ENCODE measurements at regions not wholly inside any gene's neighbourhood (a gene's known extent, or its start where the extent isn't known, plus 50 kb on each side); places are given as distances from the start of the nearest gene placed in this dataset.
A peak's percentile ranks its signal among the peaks of the same experiment; 100 is the strongest.

DNA sequence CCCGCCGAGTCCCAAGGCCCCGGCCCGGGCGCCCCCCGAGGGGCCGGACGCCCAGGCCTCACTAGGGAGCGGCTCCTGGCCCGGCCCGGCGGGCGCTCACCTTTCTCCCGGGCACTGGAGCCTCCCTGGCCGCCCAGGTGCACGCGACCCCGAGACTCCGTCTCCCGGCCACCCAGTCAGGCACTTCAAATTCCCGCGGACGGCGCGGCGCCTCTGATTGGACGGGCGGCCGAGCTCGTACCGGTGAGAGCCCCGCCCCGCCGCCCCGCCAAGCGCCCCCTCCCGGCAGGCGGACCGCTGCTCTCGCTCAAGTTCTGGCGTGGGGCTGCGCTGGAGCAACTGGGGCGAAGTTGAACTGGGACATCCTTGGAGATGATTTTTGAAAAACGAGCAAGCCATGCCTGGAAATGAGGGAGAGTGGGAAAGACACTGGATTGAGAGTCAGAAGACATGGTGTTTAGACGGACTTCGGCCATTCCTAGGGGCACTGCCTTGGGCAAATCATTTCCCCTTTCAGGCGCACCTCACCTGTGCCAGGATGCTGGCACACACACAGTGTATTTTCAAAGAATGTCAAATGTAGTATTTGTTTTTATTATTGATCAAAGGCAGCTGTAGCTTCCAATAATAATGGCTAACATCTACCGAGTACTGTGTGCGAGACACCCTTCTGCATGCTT is 485.3 kb downstream of the UQCRFS1 start:
- Histone ChIP-seq H3K9ac (ENCODE audit: low read length) (no peak overlapping the region), H3K4me1 (ENCODE audit: control insufficient read depth, insufficient read depth, low read length) (no peaks in the 10 kb centered on the region), H3K36me3 (ENCODE audit: control insufficient read depth, insufficient read depth, low read length, severe bottlenecking) (no peaks in the 10 kb centered on the region), H3K4me3 (ENCODE audit: low read length) (peak overlapping the region; percentile 8), H3K27me3 (replicated peaks; ENCODE audit: control insufficient read depth, insufficient read depth, low read length) (peaks cover 52% of the 10 kb centered on the region), H3K9me3 (ENCODE audit: control insufficient read depth, low read length) (no peaks in the 10 kb centered on the region)
- peak; percentile 62 for DNase-seq (ENCODE audit: low read depth)

DNA sequence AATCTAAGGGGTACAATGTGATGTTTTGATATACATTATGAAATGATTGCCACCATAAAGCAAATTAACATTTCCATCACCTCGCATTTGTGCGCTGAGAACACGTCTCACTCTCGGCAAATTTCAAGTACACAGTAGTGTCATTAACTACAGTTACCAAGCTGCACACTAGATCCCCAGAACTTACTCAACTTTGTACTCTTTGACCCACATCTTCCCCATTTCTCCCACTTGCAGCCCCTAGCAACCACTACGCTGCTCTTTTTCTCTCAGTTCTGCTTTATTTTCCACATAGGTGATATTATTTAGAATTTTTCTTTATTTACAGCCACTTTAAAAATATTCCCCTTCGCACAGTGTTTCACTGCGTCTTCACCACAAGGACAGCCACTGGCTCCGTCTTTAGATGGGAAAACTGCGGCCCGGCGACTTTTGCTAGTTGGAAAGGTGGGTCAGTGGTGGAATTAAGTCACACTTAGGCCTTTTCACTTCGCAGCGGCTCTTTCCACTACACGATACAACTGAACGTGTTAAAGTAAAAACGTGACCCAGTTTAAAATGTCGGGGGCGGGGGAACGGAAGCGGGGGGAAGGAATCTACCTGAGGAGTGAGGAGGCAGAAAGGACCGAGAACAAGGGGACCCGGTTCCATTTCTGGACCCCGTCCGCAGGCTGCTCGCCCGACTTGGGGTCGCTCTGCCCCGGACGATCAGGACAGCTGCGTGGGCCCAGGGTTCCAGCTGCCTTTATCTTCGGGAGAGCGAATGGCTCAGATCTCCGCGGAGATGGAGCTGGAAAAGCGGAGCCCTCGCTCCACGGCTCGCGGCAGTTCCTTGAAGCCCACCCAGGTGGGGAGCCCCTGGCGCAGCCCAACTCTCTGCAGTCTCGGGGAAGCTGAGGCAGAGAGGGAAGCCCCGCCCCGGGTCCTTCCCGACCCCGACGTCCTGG is 486.1 kb downstream of the UQCRFS1 start:
- peaks cover 47% of the 10 kb centered on the region for H3K27me3 ChIP-seq (replicated peaks; ENCODE audit: control insufficient read depth, insufficient read depth, low read length)
- no peak for DNase-seq (ENCODE audit: low read depth)
- no peaks in the 10 kb centered on the region for H3K4me1 ChIP-seq (ENCODE audit: control insufficient read depth, insufficient read depth, low read length)
- H3K9me3 ChIP-seq (ENCODE audit: control insufficient read depth, low read length) = no peaks in the 10 kb centered on the region
- H3K9ac ChIP-seq (ENCODE audit: low read length) = no peak overlapping the region
- no peaks in the 10 kb centered on the region for H3K36me3 ChIP-seq (ENCODE audit: control insufficient read depth, insufficient read depth, low read length, severe bottlenecking)
- peak overlapping the region; percentile 8 for H3K4me3 ChIP-seq (ENCODE audit: low read length)

DNA sequence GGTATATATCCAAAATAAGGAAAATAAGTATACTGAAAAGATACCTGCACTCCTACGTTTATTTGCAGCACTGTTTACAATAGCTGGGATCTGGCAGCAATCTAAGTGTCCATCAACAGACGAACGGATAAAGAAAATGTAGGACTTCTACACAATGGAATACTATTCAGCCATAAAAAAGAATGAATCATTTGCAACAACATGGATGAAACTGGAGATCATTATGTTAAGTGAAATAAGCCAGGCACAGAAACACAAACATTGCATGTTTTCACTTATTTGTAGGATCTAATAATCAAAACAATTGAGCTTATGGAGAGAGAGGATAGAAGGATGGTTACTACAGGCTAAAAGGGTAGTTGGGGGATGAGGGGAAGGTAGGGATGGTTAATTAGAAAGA is 494.0 kb downstream of the UQCRFS1 start:
- Histone ChIP-seq H3K9me3 (ENCODE audit: control insufficient read depth, low read length) (no peaks in the 10 kb centered on the region), H3K4me3 (ENCODE audit: low read length) (no peak overlapping the region), H3K4me1 (ENCODE audit: control insufficient read depth, insufficient read depth, low read length) (no peaks in the 10 kb centered on the region), H3K27me3 (replicated peaks; ENCODE audit: control insufficient read depth, insufficient read depth, low read length) (peaks cover 10% of the 10 kb centered on the region), H3K36me3 (ENCODE audit: control insufficient read depth, insufficient read depth, low read length, severe bottlenecking) (no peaks in the 10 kb centered on the region), H3K9ac (ENCODE audit: low read length) (no peak overlapping the region)
- no peak for DNase-seq (ENCODE audit: low read depth)

DNA sequence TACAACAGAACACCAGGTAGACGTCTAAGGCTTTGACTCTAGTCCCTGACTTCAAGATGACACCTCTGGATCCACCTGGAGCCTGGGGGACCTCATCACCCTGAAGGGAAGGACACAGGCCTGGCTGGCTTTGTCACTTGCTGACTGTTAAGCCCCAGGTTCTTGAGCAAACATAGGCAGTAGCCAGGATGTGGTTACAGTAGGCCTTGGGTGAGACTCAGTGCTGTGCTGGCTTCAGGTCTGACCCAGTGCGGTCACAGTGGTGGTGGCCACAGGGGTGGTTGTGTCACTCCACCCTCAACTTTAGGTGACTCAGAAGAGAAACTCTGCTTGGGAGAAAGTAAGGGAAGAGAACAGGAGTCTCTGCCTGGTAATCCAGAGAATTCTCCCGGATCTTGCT is 497.8 kb downstream of the UQCRFS1 start:
- no peak overlapping the region for H3K4me3 ChIP-seq (ENCODE audit: low read length)
- no peaks in the 10 kb centered on the region for H3K36me3 ChIP-seq (ENCODE audit: control insufficient read depth, insufficient read depth, low read length, severe bottlenecking)
- no peaks in the 10 kb centered on the region for H3K9me3 ChIP-seq (ENCODE audit: control insufficient read depth, low read length)
- no peak overlapping the region for H3K9ac ChIP-seq (ENCODE audit: low read length)
- H3K27me3 ChIP-seq (replicated peaks; ENCODE audit: control insufficient read depth, insufficient read depth, low read length) = peaks cover 10% of the 10 kb centered on the region
- H3K4me1 ChIP-seq (ENCODE audit: control insufficient read depth, insufficient read depth, low read length) = no peaks in the 10 kb centered on the region
- DNase-seq (ENCODE audit: low read depth) = no peak

DNA sequence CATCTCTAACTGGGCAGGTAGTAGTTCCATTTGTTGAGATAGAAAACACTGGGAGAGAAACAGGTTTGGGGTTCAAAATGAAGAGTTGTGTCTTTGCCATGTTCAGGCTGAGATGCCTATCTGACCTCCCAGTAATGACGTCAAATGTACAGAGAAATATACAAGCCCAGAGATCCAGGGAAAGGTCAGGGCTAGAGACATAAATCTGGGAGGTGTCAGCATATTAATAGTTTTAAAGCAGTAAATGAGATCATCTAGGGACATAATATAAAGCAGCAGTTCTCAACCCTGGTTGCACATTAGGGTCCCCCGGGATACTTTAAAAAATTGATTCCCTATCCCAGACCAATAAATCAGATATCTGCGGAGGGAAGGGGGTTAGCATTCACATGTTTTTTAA is 501.5 kb downstream of the UQCRFS1 start:
- Histone ChIP-seq H3K36me3 (ENCODE audit: control insufficient read depth, insufficient read depth, low read length, severe bottlenecking) (no peaks in the 10 kb centered on the region), H3K4me3 (ENCODE audit: low read length) (no peak overlapping the region), H3K27me3 (replicated peaks; ENCODE audit: control insufficient read depth, insufficient read depth, low read length) (peaks cover 10% of the 10 kb centered on the region), H3K4me1 (ENCODE audit: control insufficient read depth, insufficient read depth, low read length) (no peaks in the 10 kb centered on the region), H3K9me3 (ENCODE audit: control insufficient read depth, low read length) (no peaks in the 10 kb centered on the region), H3K9ac (ENCODE audit: low read length) (no peak overlapping the region)
- no peak for DNase-seq (ENCODE audit: low read depth)

DNA sequence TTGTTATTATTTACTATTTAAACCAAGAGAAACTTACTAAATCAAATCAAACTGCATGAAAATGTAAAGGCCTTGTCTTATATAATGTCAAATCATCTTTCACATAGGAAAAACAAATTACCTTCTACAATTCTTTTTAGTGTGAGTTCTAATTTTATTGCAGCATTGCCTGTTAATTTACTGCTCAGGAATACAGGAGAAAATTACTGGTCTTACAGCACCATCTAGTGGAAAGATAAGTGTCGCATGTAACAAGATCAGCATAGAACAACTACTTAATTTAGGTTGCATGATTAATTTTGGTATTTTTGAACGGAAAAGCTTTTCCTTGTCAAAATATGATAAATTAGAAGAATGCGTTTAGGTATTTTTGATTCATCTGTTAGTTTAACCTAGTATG is 502.7 kb downstream of the UQCRFS1 start:
- H3K36me3 ChIP-seq (ENCODE audit: control insufficient read depth, insufficient read depth, low read length, severe bottlenecking) = no peaks in the 10 kb centered on the region
- peaks cover 7% of the 10 kb centered on the region for H3K4me1 ChIP-seq (ENCODE audit: control insufficient read depth, insufficient read depth, low read length)
- H3K4me3 ChIP-seq (ENCODE audit: low read length) = no peak overlapping the region
- H3K27me3 ChIP-seq (replicated peaks; ENCODE audit: control insufficient read depth, insufficient read depth, low read length) = peaks cover 10% of the 10 kb centered on the region
- no peaks in the 10 kb centered on the region for H3K9me3 ChIP-seq (ENCODE audit: control insufficient read depth, low read length)
- peak; percentile 85 for DNase-seq (ENCODE audit: low read depth)
- H3K9ac ChIP-seq (ENCODE audit: low read length) = no peak overlapping the region

DNA sequence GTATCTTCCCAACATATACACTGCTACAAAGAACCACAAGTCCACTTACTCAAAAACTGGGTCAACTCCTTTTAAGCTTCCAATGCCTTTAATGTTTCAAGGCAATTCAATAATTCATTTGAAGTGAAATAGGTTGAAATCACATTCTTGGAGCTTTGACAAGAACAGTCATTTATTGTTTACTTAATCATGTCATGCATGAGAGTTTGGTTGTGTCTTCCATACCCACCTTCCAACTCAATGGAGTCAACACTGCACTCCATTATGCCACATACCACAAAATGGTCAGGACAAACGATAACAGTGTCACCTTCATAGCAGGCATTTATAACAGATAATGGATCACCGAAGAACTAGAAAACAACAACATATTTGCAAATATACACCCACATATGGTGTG is 506.3 kb downstream of the UQCRFS1 start:
- Histone ChIP-seq H3K9ac (ENCODE audit: low read length) (no peak overlapping the region), H3K4me3 (ENCODE audit: low read length) (no peak overlapping the region), H3K4me1 (ENCODE audit: control insufficient read depth, insufficient read depth, low read length) (peaks cover 25% of the 10 kb centered on the region), H3K9me3 (ENCODE audit: control insufficient read depth, low read length) (no peaks in the 10 kb centered on the region), H3K27me3 (replicated peaks; ENCODE audit: control insufficient read depth, insufficient read depth, low read length) (no peaks in the 10 kb centered on the region), H3K36me3 (ENCODE audit: control insufficient read depth, insufficient read depth, low read length, severe bottlenecking) (no peaks in the 10 kb centered on the region)
- no peak for DNase-seq (ENCODE audit: low read depth)

DNA sequence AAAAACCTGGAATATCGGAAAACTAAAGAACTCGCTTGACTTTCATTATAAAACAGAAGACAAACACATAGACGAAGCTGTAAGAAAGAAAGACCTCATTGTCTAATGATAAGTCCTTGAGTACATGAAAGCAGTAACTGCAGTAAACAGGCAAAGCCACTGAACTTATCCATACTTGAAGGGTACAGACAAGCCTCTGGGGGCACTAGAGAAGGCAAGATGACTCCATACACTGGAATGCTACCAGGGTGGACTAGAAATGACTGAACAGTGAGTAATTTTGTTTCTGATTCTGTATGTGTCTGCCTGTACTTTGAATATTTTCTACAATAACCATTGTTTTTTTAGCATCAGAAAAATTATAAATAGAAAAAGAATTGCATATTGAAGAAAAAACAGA is 507.9 kb downstream of the UQCRFS1 start:
- H3K4me3 ChIP-seq (ENCODE audit: low read length) = peak overlapping the region; percentile 30
- peak; percentile 83 for DNase-seq (ENCODE audit: low read depth)

DNA sequence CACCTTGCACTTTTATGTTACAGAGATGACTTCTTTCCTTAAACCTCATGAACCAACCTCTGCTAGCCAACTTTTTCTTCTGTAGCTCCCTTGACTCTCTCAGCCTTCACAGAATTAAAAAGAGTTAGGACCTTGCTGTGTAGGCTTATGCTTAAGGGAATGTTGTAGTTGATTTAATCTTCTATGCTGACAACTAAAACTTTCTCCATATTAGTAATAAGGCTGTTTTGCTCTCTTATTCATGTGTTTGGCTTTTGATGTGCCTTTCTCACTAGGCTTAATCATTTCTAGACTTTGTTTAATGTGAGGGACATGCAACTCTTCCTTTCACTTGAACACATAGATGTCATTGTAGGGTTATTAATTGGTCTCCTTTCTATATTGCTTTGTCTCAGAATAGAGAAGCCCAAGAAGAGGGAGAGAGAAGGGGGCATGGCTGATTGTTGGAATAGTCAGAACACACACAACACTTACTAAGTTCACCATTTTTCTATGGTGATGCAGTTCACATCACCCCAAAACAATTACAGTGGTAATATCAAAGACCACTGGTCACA is 509.5 kb downstream of the UQCRFS1 start:
- Histone ChIP-seq H3K27me3 (replicated peaks; ENCODE audit: control insufficient read depth, insufficient read depth, low read length) (no peaks in the 10 kb centered on the region), H3K9ac (ENCODE audit: low read length) (no peak overlapping the region), H3K4me3 (ENCODE audit: low read length) (no peak overlapping the region), H3K36me3 (ENCODE audit: control insufficient read depth, insufficient read depth, low read length, severe bottlenecking) (no peaks in the 10 kb centered on the region), H3K4me1 (ENCODE audit: control insufficient read depth, insufficient read depth, low read length) (peaks cover 47% of the 10 kb centered on the region), H3K9me3 (ENCODE audit: control insufficient read depth, low read length) (no peaks in the 10 kb centered on the region)
- no peak for DNase-seq (ENCODE audit: low read depth)

More for the DNA sequence above, 507.9 kb downstream of the UQCRFS1 start:
- Histone ChIP-seq H3K4me1 (ENCODE audit: control insufficient read depth, insufficient read depth, low read length) (peaks cover 42% of the 10 kb centered on the region), H3K27me3 (replicated peaks; ENCODE audit: control insufficient read depth, insufficient read depth, low read length) (no peaks in the 10 kb centered on the region), H3K9ac (ENCODE audit: low read length) (peak overlapping the region; percentile 20), H3K36me3 (ENCODE audit: control insufficient read depth, insufficient read depth, low read length, severe bottlenecking) (no peaks in the 10 kb centered on the region), H3K9me3 (ENCODE audit: control insufficient read depth, low read length) (no peaks in the 10 kb centered on the region)

DNA sequence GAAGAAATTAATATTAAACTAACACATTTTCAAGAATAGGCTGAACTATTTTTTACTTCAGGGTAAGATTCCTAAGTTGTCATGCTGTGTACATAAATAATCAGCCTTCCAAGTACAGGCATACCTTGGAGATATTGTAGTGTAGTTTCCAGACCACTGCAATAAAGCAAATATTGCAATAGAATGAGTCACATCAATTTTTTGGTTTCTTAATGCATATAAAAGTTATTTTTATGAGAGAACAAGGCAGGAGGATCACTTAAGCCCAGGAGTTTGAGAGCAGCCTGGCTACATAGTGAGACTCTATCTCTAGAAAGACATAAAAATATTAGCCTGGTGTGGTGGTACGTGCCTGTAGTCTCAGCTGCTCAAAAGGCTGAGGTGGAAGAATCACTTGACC is 511.5 kb downstream of the UQCRFS1 start:
- H3K27me3 ChIP-seq (replicated peaks; ENCODE audit: control insufficient read depth, insufficient read depth, low read length) = no peaks in the 10 kb centered on the region
- no peaks in the 10 kb centered on the region for H3K9me3 ChIP-seq (ENCODE audit: control insufficient read depth, low read length)
- H3K36me3 ChIP-seq (ENCODE audit: control insufficient read depth, insufficient read depth, low read length, severe bottlenecking) = no peaks in the 10 kb centered on the region
- H3K4me3 ChIP-seq (ENCODE audit: low read length) = no peak overlapping the region
- DNase-seq (ENCODE audit: low read depth) = peak; percentile 61
- peaks cover 47% of the 10 kb centered on the region for H3K4me1 ChIP-seq (ENCODE audit: control insufficient read depth, insufficient read depth, low read length)
- H3K9ac ChIP-seq (ENCODE audit: low read length) = no peak overlapping the region

DNA sequence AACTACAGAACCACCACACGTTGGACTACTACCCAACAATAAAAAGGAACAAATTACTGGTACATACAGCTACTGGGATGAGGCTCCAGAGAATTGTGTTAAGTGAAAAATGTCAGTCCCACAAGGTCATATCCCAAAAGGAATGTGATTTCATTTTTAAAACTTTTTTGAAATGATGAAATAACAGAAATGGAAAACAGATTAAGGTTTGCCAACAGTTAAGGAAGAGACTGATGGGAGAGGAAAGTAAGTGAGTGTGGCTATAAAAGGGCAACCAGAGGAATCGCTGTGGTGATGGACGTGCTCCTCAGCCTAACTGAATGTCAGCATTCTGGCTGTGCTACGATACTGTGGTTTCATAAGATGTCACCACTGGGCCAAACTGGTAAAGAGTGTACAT is 512.8 kb downstream of the UQCRFS1 start:
- no peak overlapping the region for H3K4me3 ChIP-seq (ENCODE audit: low read length)
- H3K9ac ChIP-seq (ENCODE audit: low read length) = no peak overlapping the region
- H3K27me3 ChIP-seq (replicated peaks; ENCODE audit: control insufficient read depth, insufficient read depth, low read length) = no peaks in the 10 kb centered on the region
- no peaks in the 10 kb centered on the region for H3K36me3 ChIP-seq (ENCODE audit: control insufficient read depth, insufficient read depth, low read length, severe bottlenecking)
- no peaks in the 10 kb centered on the region for H3K9me3 ChIP-seq (ENCODE audit: control insufficient read depth, low read length)
- DNase-seq (ENCODE audit: low read depth) = no peak
- peaks cover 39% of the 10 kb centered on the region for H3K4me1 ChIP-seq (ENCODE audit: control insufficient read depth, insufficient read depth, low read length)

Data from adipocyte (in vitro differentiated cells).